ENCODE measurements at regions not wholly inside any gene's neighbourhood (a gene's known extent, or its start where the extent isn't known, plus 50 kb on each side); places are given as distances from the start of the nearest gene placed in this dataset.
"Not testable (repeated sequence)": the region's sequence is repeated elsewhere in the genome, so short reads cannot be mapped to it uniquely, and the experiment has no call there.

DNA sequence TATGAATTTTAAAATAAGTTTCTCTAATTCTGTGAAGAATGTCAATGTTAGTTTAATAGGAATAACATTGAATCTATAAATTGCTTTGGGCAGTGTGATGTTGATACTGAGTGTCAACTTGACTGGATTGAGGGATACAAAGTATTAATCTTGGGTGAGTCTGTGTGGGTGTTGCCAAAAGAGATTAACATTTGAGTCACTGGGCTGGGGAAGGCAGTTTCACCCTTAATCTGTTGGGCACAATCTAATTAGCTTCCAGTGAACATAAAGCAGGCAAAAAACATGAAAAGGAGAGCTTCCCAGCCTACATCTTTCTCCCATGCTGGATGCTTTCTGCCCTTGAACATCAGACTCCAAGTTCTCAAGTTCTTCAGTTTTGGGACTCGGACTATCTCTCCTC lies 832.0 kb upstream of the ARRDC3 start:
- no peak for DNase-seq

DNA sequence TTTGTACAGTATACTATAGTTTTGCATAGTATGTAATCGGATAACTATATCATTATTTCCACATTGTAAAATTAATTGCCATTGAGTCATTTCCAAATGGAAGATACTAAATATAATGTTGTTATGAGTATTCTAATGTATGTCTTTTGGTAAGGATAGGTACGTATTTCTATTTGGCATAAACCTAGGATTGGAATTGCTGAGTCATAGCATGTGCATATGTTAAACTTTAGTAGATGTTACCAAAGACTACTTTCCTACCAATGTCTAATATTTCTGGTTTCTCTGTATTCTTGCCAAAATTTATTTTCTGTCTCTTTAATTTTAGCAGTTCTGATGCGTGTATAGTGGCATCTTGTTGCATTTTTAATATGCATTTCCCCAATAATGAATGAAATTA lies 825.1 kb upstream of the ARRDC3 start:
- DNase-seq: no peak

DNA sequence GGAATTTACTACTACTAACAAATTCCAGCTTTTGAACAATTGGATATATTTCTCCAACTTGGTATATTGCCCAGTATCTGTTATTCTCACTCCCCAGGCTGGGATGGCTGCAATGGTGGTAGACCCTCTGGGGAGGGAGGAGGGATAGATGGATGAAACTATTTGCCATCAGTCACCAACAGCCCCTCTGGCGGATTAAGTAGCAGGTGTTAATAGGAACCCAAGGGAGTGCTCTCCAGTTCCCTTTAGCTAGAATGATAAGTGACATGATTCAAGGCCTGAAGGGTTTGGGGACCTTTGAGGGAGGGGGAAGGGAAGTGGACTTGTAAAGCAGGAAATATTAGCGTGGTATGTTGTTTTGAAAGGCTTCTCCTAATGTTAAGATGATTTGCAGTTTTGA lies 824.0 kb upstream of the ARRDC3 start:
- no peak for DNase-seq

DNA sequence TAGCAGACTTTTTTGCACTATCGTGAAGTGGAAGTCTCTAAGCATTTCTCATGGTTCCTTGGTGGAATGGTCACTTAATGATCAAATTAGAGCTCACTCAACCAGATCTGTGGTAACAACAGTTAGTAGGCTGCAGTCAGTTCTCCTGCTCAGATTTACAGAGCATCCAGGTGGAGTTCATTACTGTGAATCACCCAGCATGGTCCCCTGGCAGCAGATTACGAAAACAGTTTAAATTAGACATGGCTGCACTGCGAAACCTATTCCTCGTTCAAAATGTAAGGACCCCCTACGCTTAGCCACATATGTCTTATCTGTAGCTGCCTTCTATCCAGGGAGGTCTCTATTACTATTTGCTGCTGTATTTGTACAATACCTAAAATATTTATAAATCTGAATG lies 823.6 kb upstream of the ARRDC3 start:
- no peak for DNase-seq

DNA sequence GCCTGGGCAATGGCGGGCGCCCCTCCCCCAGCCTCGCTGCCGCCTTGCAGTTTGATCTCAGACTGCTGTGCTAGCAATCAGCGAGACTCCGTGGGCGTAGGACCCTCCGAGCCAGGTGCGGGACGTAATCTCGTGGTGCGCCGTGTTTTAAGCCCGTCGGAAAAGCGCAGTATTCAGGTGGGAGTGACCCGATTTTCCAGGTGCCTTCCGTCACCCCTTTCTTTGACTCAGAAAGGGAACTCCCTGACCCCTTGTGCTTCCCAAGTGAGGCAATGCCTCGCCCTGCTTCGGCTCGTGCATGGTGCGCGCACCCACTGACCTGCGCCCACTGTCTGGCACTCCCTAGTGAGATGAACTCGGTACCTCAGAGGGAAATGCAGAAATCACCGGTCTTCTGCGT lies 815.9 kb upstream of the ARRDC3 start:
- not testable (repeated sequence) for DNase-seq

DNA sequence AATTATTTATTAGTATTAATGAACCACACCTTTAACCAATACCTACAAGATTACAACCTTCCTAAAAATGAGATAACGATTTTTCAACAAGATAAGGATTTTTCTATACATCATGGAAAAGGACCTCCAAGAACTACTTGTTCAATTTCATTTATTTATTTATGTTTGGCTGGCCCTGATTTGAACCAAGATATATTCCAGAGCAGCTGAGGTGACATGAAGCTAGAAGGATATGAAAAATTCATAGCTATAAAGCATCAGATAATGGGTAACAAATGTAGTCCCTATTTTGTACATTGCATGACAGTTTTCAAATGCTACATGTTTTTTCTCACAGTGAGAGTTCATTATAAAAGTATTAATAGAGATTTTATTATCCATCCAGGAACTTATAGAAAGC lies 798.5 kb upstream of the ARRDC3 start:
- DNase-seq: no peak

DNA sequence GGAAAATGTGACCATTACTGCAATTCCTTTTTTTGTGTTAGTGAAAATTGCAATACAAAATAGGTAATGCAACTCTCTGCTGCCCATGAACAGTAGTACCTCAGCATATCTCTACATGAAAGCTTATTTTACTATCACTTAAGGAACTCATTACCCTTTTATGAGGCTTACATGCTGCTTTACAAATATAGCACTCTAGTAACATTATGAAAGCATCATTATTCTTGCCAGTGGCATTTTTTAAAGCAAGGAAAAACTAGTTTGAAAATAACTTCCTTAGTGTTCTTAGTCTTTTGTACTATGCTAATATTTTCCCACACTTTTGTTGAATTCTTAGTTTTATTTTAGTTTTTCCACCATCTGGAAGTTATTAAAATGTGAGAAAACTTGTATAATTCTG lies 797.3 kb upstream of the ARRDC3 start:
- no peak for DNase-seq

DNA sequence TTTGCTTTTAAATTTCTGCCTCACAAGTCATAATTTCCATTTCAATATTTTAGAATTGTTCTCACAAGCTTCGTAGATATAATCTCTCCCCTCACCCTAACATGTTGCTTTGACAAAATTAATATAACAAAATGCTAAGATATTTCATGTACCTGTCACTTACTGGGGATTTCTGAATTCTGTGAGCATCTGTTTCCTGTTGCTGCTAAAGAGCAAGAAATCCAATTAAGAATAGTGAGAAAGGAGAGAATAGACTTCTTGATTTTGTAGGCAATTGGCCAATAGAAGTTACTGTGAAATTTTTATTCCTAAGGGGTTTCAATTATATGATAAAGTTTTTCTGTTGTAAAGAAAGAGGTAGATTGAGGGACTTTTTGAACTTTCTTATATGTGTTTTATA lies 796.5 kb upstream of the ARRDC3 start:
- no peak for DNase-seq

DNA sequence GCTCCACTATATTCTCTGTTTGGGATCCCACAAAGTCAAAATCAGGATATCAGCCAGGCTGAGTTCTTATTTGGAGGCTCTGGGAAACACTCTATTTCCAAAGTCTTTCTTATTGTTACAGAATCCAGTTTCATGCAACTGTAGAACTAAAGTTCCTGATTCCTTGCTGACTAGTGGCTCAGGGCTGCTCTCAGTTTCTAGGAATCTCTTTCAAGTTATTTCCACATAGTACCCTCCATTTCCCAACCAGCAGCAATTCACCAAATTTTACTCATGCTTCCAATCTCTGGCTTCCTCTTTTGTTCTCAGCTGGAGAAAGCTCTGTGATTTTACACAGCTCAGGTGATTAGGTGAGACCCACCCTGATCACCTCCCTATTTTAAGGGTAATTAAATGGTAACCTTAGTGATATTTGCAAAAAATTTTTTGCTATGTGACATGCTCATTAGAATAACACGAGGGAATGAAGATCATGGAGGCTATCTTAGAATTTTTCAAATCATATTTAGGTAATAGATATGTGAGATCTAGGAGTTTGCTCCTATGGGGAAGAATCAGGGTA lies 794.9 kb upstream of the ARRDC3 start:
- no peak for DNase-seq

DNA sequence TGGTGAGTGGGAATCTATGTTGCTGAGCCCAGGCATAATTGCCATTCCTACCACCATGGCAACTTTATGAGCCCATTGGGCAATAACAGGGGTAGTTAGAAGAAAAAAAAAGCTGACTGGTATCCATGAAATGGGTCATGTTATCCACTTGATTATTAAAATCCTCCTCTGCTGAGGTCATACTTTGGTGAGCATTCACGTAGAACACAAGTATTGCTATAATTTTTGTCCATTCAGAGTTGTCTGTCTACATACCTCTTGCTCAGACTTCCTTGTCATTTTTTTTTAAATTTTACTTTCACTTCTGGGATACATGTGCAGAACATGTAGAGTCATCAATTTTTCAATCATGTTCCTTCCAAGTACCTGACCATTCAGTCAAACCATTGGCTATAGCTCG lies 780.8 kb upstream of the ARRDC3 start:
- DNase-seq: no peak

DNA sequence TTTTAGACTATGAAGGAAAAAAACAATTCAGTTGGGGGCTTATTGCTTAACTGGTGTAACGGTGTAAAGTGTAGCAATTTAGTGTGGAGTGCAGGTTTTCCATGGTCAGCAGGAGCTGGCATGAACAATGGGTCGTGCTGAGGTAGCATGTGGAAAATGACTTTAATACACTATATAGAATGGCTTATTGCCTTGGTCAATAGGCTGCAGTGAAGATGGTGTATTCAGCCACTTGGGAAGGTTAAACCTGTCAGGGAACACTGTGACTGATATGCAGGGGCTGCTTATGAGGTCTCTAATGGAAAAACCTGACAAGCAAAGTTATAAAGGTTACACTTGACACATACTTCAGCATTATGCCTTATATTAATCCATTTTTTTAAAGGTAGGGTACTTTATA lies 764.7 kb upstream of the ARRDC3 start:
- DNase-seq: no peak

DNA sequence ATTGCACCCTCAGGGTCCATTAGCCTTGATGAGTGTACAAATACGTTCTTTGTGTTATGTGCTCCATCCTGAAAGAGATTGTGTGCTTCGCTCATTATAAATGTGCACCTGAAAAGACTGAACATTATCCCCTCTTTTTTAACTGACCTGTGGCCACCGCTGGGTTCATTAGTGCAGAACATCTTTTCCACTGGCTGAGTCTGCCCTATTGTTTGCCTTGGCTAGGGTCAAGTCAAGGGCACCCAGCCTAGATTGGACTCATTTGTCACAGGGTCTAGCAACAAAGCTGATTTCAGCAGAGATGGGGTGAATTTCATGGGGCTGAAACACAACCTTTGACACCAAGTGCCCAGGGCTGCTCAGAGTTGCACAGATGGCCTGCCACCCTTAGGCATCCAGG lies 764.1 kb upstream of the ARRDC3 start:
- no peak for DNase-seq

DNA sequence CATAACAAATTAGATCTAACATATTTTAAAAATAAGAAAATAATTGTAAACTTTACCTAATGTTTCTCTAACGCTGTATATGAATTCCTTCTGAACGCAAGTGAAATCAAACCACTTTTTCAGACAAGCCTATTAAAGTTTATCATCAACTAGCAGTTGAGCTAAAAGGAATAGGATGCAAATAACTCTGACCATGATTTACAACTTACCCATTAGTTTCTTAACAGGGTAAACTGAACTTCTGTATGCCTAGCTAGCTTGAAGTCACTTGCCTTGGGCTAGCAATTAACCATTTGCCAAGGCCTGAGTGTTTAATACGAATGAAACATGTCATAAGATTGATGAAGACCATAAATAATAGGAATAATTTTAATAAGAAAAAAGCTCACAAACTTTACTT lies 762.7 kb upstream of the ARRDC3 start:
- DNase-seq: no peak

DNA sequence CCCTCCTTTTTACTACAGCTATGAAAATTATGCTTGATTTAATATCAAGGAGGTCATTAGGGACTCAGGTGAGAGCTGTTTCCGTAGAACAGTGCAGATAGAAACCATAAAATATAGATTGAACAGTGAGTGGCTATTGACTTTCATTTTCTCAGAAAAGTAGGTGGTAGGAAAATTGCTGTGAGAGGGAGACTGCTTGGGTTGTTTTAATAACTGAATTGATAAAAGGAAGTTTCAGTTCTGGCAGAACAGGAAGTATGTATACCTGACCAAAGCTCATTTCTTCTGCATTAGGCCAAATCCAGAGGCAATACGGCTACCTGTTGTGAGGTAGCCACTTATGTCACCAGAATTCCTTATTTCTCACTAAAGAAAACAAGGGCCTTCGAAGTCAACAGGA lies 761.7 kb upstream of the ARRDC3 start:
- DNase-seq: no peak

DNA sequence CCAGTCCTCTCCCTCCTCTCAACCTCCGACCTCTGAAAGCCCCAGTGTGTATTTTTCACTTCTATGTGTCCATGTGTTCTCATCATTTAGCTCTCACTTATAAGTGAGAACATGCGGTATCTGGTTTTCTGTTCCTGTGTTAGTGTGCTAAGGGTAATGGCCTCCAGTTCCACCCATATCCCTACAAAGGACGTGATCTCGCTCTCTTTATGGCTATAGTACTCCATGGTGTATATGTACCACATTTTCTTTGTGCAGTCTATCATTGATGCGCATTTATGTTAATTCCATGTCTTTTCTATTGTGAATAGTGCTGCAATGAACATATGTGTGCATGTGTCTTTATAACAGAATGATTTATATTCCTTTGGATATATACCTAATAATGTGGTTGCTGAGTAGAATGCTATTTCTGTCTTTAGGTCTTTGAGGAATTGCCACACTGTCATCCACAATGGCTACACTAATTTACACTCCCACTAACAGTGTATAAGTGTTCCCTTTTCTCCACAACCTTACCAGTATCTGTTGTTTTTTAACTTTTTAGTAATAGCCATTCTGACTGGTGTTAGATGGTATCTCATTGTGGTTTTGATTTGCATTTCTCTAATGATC lies 749.3 kb upstream of the ARRDC3 start:
- not testable (repeated sequence) for DNase-seq

DNA sequence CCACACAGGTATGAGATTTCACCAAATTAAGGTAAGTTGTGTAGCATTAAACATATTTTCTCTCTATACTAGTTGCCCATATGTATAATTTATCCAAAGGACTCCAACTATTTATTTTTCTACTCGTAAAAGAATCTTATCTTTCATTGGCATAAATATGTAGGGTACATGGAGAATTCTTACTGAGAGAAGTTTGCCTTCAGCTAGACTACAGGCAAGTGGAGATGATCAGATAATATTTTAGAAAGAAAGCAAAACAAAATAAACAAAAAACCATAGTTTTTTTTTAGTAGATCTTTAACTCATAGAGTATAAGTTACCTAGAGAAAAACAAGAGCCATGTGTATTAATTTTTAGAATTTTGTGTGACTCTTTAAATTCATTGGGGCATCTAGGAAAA lies 743.1 kb upstream of the ARRDC3 start:
- no peak for DNase-seq

DNA sequence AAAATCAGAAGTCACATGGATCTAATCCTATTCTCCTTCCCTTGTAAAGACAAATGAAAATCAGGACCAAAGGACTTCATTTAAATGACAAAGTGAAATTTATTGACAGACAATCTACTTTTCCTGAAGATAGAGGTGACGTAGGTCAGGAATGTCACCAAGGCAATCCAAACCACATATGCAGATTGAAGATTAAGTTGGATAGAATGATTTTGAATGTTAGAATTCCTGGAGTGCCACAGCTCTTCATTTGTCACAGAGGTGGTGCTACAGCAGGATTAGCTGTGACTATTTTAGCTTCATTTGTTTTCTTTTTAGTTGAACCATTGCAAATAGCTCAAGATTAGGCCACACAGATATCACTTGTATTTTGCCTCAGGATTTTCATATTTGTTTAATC lies 736.0 kb upstream of the ARRDC3 start:
- no peak for DNase-seq

DNA sequence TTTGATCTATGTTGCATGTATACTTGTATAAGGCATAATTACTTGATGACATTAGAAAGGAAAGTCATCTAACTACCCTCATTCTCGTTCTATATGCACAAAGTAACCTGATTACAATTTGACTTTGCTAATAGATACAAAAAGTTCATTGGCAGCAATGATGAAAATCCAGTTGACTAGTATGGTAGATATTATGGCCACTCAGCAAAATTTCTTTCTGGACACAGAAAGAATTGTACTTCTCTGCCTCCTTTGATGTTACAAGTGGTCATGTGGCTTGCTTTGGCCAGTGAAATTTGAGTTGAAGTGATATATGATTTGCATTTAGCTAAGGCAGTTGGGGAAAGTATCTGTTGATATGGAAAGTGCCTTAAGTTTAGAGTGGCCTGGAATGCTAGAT lies 723.7 kb upstream of the ARRDC3 start:
- no peak for DNase-seq

DNA sequence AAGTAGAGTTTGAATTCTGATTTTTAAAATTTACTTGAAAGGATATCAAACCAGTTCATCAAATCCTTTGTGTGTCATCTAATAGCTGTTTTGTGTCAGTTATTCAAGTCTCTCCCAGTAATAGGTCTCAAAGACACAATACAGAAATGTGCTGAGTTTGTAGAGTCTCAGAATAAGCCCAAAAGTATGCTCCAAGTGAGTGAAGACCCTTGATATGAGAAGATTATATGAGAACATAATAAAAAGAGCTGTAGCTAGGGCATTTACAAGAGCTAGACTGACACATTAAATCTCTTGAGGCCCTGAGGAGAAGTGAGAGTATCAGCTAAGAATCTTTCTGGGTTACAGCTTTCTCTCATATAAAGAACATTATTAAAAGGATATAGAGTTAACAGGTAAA lies 721.0 kb upstream of the ARRDC3 start:
- no peak for DNase-seq

DNA sequence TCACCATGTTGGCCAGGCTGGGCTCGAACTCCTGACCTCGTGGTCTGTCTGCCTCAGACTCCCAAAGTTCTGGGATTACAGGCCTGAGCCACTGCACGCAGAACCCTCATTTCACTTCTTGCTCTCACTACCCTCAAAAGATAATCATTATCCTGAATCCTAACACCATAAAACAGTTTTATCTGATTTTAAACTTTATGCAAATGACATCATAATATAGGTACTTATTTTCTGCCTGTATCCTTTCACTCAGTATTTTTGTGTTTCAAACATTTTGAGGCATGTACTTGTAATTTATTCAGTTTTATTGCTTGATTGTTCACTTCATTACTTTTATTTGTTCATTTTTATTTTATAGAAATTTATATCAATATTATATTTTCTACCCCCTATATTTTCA lies 719.2 kb upstream of the ARRDC3 start:
- no peak for DNase-seq

DNA sequence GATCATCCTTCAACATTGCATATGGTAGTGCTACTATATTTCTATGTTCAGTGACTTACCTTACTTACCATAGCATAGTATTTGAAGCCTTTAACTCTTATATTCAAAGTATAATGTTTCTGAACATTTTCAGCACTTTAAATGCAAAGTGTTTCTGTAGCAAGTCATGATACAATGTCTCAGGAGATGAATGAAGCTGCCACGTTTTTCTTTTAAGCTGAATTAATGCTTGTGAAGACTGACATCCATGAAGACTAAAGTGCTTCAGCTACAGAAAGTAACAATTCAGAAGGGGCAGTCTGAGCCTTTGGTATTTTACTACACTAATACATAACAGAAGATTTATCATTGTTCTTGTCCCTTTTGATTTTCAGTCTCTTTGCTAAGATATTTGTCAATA lies 709.1 kb upstream of the ARRDC3 start:
- no peak for DNase-seq

DNA sequence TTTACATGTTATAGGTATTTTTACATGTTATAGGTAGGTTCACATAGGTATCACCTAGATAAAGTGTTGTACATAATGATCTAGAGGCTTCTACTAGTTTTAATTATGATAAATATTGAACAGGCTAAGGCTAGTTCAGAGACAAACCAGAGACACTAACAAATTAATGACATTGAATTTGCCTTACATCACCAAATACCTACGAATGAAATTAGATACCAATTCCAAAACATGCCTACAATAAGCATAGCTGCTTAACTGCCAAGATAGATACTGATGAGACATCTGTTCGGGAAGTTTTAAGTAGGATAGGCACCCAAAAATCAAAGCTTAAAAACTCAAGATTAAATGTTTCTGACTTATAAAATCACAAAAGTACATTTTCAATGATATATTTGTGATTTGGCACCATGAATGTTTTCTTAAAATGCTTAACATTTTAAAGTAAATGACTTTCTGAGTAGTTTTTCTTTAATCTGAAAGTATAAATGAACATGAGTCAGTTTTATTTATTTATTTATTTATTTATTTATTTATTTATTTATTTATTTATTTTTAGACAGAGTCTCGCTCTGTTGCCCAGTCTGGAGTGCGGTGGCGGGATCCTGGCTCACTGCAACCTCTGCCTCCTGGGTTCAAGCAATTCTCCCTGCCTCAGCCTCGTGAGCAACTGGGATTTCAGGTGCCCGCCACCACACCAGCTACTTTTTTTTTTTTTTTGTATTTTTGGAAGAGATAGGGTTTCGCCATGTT lies 703.1 kb upstream of the ARRDC3 start:
- no peak for DNase-seq

DNA sequence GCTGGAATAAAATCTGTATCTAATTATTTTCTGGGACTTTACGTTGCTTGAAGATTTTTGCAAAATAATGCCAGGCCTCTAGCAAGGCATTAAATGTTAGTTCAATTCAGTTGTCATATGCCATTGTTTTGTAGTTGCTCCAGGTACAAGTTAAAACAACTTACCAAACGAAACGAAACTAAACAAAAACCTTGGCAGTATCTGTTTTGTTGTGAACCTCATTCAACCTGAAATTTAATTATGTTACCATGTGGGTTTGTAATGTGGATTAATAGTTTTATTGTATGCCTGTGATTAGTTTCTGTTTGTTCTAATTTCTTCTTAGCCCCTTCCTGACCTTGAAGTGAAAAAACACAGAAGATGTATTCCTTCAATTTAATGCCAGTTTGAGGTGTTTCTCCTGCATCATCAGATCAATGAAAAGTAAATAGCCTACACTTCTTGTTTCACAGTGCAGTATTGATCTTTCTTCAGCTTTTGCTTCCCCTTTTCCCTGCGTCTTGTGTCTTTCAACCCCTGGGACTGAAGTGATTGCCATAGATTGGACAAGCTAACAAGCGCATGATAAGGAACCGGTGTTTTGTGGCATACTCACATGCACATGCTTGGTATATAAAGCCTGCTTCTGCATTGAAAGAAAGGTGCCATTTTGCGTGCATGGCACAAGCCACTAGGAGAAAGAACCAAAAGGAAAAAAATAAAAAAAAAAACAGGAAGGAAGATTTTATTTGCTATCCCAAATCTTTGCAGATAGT lies 699.0 kb upstream of the ARRDC3 start:
- DNase-seq: no peak

DNA sequence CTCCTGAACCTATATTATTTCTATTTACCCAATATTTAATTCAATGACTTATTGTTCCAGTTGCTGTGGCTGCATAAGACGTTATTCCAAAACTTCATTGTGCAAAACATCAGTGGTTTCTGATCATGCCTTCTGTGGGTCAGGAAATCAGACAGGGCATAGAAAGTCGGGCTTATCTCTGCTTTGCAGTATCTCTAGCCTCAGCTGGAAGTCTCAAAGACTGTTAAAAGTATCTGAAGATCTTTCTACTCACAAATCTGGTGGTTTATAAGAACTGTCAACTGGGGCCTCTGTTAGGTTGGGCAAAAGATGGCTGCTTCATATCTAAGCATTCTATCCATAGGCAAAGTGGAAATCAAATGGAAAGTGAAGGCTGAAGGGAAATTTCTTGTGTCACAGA lies 687.7 kb upstream of the ARRDC3 start:
- no peak for DNase-seq
